GM19099 (cell line): ENCODE measurements at regions not wholly inside any gene's neighbourhood (a gene's known extent, or its start where the extent isn't known, plus 50 kb on each side); places are given as distances from the start of the nearest gene placed in this dataset.

Source experiments
- POLR2A ChIP-seq: IDR thresholded peaks from 3 replicates; pipeline ENCODE4 v1.6.1; 2011; ENCODE audit warnings: low read depth; ENCODE audit not compliant: insufficient read length; ENCODE audit errors: extremely low read depth

GRCh38 chr1:56033321-56034037 lies 545.9 kb downstream of the PLPP3 start:
- no peak for TF ChIP-seq POLR2A

GRCh38 chr1:56032096-56032676 lies 547.2 kb downstream of the PLPP3 start:
- no peak for TF ChIP-seq POLR2A

GRCh38 chr1:56031001-56031400 lies 548.4 kb downstream of the PLPP3 start:
- no peak for TF ChIP-seq POLR2A

DNA sequence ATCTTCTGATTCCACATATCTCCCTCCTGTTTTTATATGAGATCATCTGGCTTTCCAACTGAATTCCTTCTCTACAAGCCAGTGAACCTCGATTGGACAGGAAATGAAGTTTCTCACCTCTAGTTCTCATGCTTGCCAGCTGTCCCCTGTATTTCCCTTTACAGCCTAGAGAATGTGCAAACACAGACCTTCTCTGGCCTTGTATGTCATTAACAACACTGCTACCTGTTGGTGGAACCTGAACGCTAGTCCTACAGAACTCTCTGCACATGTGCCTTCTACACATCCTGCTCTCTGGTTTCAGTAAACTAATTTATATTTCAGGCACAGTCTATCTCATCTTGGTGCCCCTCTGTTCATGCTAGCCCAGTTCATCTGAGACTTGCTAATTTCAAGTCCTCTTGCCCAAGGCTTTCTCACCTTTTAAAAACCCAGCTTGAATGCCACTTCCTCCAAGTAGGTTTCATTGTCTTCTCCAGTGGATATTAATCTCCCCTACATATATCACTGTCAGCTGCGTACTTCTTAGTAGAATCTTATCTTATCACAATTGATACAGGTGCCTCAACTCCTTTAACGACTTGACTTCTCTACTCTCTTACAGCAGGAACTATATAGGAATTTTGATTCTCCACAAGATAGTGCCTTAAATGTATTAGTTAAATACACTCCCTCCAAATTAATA lies 549.9 kb downstream of the PLPP3 start:
- TF ChIP-seq POLR2A = no peak

DNA sequence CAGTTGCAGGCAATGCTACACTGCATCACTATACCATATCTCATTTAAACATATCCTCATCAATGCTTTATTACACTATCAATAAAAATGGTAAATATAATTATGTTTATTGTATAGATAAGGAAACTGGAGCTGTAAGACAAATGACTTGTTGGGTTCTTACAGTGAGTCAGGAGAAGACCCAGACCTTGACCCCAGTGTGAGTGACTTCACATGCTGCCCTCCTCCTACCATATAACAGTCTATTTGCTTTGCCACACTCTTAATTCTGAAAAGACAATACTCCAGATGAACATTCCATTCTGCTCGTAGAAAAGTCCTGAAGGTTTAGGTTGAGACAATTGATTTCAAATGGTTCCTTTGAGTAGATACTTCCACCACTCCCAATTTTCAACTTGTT lies 550.5 kb downstream of the PLPP3 start:
- no peak for TF ChIP-seq POLR2A

GRCh38 chr1:56028244-56028643 lies 551.1 kb downstream of the PLPP3 start:
- TF ChIP-seq POLR2A = no peak

DNA sequence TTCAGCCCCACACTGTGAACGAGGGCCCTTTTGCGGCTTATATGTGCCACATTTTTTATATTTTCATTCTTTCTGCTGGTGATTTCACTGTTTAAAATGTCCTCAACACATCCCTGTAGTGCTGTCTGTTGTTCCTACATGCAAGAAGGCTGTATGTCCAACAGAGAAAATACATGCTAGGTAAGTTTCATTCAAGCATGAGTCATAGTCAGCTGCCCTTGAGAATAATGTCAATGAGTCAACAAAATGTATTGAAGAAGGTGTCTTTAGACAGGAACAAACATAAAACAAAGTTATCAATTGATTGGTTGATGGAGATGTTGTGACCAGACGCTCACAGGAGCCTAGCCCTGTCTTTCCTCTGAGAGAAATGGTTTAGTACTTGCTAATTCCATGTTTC lies 553.4 kb downstream of the PLPP3 start:
- TF ChIP-seq POLR2A = no peak

GRCh38 chr1:56024155-56024554 lies 555.2 kb downstream of the PLPP3 start:
- TF ChIP-seq POLR2A = no peak

DNA sequence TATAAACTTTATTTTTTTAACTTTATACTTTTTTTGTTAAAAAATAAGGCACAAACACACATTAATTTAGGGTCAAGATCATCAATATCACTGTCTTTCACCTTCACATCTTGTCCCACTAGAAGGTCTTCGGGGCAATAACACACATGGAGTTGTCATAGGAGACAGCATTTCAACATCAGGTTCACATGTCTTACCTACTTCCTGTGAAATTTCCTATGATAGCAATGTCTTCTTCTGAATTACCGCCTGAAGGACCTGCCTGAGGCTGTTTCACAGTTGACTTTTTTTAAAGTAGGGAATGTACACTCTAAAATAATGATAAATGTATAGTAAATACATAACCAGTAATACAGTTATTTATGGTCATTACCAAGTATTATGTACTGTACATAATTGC lies 559.4 kb downstream of the PLPP3 start:
- TF ChIP-seq POLR2A = no peak

- no peak for TF ChIP-seq POLR2A
Observed at GRCh38 chr1:56019472-56019871, 559.9 kb downstream of the PLPP3 start.

- TF ChIP-seq POLR2A = no peak
Observed at GRCh38 chr1:56017336-56017735, 562.0 kb downstream of the PLPP3 start.

- no peak for TF ChIP-seq POLR2A
Observed at GRCh38 chr1:56003846-56004245, 575.5 kb downstream of the PLPP3 start.

- no peak for TF ChIP-seq POLR2A
Observed at GRCh38 chr1:56002231-56002630, 577.1 kb downstream of the PLPP3 start.

GRCh38 chr1:56000424-56000823 lies 578.9 kb downstream of the PLPP3 start:
- TF ChIP-seq POLR2A = no peak

GRCh38 chr1:55997536-55997935 lies 581.8 kb downstream of the PLPP3 start:
- no peak for TF ChIP-seq POLR2A
